Adrenal gland (tissue), 9 donors: ENCODE measurements at regions not wholly inside any gene's neighbourhood (a gene's known extent, or its start where the extent isn't known, plus 50 kb on each side); places are given as distances from the start of the nearest gene placed in this dataset.

ENCODE experiments used
- DNase-seq, 7 donors: peaks; one replicate each; pipeline ENCODE4 v3.0.0-alpha.2; 2019 to 2020
- H3K27ac ChIP-seq, 5 donors: fragments of 200-600 bp; sonication (generic) in 4 of 5; 1 replicate in 3 of 5; 2 replicates in 2 of 5; pipeline versions ENCODE4 v1.5.1 to v1.8.0; 2016 to 2020; ENCODE audit warnings: mild to moderate bottlenecking in 1 of 5
- H3K27me3 ChIP-seq: fragments of 200-600 bp; 2 replicates; pipeline ENCODE4 v1.8.0; 2021
- H3K36me3 ChIP-seq, 2 donors: fragments of 200-600 bp; replicated peaks in 1 of 2; 1 replicate in 1 of 2; 2 replicates in 1 of 2; pipeline versions ENCODE4 v1.5.1 to v1.8.0; 2018 to 2022
- H3K4me1 ChIP-seq, 2 donors: fragments of 200-600 bp; replicated peaks in 1 of 2; 1 replicate in 1 of 2; 2 replicates in 1 of 2; pipeline versions ENCODE4 v1.5.1 to v1.8.0; 2018 to 2021
- H3K4me3 ChIP-seq, 4 donors: fragments of 200-600 bp; sonication (generic) in 3 of 4; one replicate each; pipeline ENCODE4 v1.5.1; 2016 to 2018
- H3K9me3 ChIP-seq, 3 donors: fragments of 200-600 bp; sonication (generic) in 1 of 3; replicated peaks in 1 of 3; 1 replicate in 2 of 3; 2 replicates in 1 of 3; pipeline versions ENCODE4 v1.5.1 to v1.8.0; 2016 to 2021
- CTCF ChIP-seq, 6 experiments: fragments of 450-650 bp in 4 of 6; fragments of 200-600 bp in 2 of 6; sonication (generic) in 1 of 6; IDR thresholded peaks; 1 replicate in 5 of 6; 2 replicates in 1 of 6; pipeline versions ENCODE4 v1.5.1 to v1.8.0; 2016 to 2021; ENCODE audit warnings: antibody characterized with exemption in 6 of 6, mild to moderate bottlenecking in 2 of 6, moderate library complexity in 1 of 6
- POLR2A ChIP-seq, 2 donors: fragments of 450-650 bp; IDR thresholded peaks; one replicate each; pipeline ENCODE4 v1.6.1; 2017; ENCODE audit warnings: antibody characterized with exemption in 2 of 2, mild to moderate bottlenecking in 2 of 2, moderate library complexity in 1 of 2
- WGBS, 4 donors: extraction: QIAGEN DNeasy Blood & Tissue Kit in 2 of 4; methylation state at CpG; one replicate each; pipeline versions ENCODE4 v1.1.5 to v1.1.7; 2013 to 2017; 5-methylcytosine and 5-hydroxymethylcytosine counted together
- intact Hi-C, 2 donors: fragments of 100-400 bp; cut with DNase I; formaldehyde crosslinking; loops; one replicate each; pipeline versions ENCODE4 v1.14.1 to v1.15.0; 2022 to 2023
- donor health status: healthy with polysubstance abuse.
- donor health status: Bipolar disorder and iron deficiency.
- donor health status: DM: yes; HTN: yes; CAD: no.
- donor health status: DM: no; HTN: no; CAD: no.
- donor health status: DM: no; HTN: no; CAD: no.

GRCh38 chr10:31660300-31660699 is 268.3 kb downstream of the ARHGAP12 start:
- Histone ChIP-seq H3K4me1 (no peaks in the 10 kb centered on the region), H3K27ac (no peak overlapping the region), H3K4me3 (no peak overlapping the region), H3K36me3 (no peaks in the 10 kb centered on the region), H3K9me3 (no peaks in the 10 kb centered on the region), H3K27me3 (no peaks in the 10 kb centered on the region)
- 49 to 69% (median 64%) methylated on average over 7 of the region's 7 CpGs for WGBS, 4 donors
- no peak for TF ChIP-seq CTCF (IDR thresholded peaks at IDR 0.05)
- no peak for TF ChIP-seq POLR2A (IDR thresholded peaks at IDR 0.05)
- intact Hi-C loops = no loop called here
- no peak for DNase-seq

DNA sequence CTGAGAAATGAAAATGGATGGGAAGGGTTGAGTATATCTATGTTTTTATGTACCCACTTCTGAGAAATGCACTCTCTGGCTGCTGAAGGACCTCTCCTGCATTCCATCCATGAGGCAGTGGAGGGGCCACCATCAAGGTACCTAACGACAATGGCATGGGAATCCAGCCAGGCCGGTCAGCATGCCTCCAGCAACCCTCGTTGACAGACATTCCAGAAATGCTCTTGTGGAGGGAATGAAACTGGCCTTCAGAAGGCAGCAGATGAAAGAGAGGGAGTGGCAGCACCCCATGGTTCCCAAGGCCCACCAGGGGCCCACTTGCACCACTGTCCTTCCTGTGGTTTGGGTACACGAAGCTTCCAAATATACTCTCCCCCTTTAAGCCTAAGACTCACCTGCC is 269.0 kb downstream of the ARHGAP12 start:
- Histone ChIP-seq H3K27me3 (no peaks in the 10 kb centered on the region), H3K4me1 (no peaks in the 10 kb centered on the region), H3K4me3 (no peak overlapping the region), H3K36me3 (no peaks in the 10 kb centered on the region), H3K9me3 (no peaks in the 10 kb centered on the region), H3K27ac (no peak overlapping the region)
- TF ChIP-seq POLR2A (IDR thresholded peaks at IDR 0.05) = no peak
- TF ChIP-seq CTCF (IDR thresholded peaks at IDR 0.05) = no peak
- intact Hi-C loops = no loop called here
- WGBS, 4 donors = 73 to 83% (median 77%) methylated on average over 2 to 4 of the region's 4 CpGs
- DNase-seq = no peak

GRCh38 chr10:31657434-31657872 is 271.2 kb downstream of the ARHGAP12 start:
- no peaks in the 10 kb centered on the region for H3K27me3 ChIP-seq
- intact Hi-C loops = no loop called here
- WGBS, 4 donors = 51 to 63% (median 60%) methylated on average over 2 of the region's 2 CpGs
- H3K4me3 ChIP-seq = no peak overlapping the region
- no peak overlapping the region for H3K27ac ChIP-seq
- TF ChIP-seq POLR2A (IDR thresholded peaks at IDR 0.05) = no peak
- TF ChIP-seq CTCF (IDR thresholded peaks at IDR 0.05) = no peak
- no peaks in the 10 kb centered on the region for H3K4me1 ChIP-seq
- DNase-seq = no peak
- no peaks in the 10 kb centered on the region for H3K36me3 ChIP-seq
- no peaks in the 10 kb centered on the region for H3K9me3 ChIP-seq

- no peaks in the 10 kb centered on the region for H3K9me3 ChIP-seq
- 11 to 30% (median 22%) methylated on average over 1 of the region's 1 CpG for WGBS, 4 donors
- peak overlapping the region in 1 of 5 donors; percentile 31 for H3K27ac ChIP-seq
- intact Hi-C loops = no loop called here
- H3K4me1 ChIP-seq = no peaks in the 10 kb centered on the region
- no peaks in the 10 kb centered on the region for H3K36me3 ChIP-seq
- DNase-seq = no peak
- H3K4me3 ChIP-seq = no peak overlapping the region
- no peaks in the 10 kb centered on the region for H3K27me3 ChIP-seq
- TF ChIP-seq CTCF (IDR thresholded peaks at IDR 0.05) (no peak), POLR2A (IDR thresholded peaks at IDR 0.05) (no peak)
Measured at GRCh38 chr10:31656851-31657433, 271.7 kb downstream of the ARHGAP12 start.
